SH-SY5Y (cell line): ENCODE measurements at regions not wholly inside any gene's neighbourhood (a gene's known extent, or its start where the extent isn't known, plus 50 kb on each side); places are given as distances from the start of the nearest gene placed in this dataset.

Source experiments
- GATA2 ChIP-seq: IDR thresholded peaks from 2 replicates; pipeline ENCODE4 v1.6.1; 2011; ENCODE audit warnings: mild to moderate bottlenecking, low read depth, low read length
- GATA3 ChIP-seq: IDR thresholded peaks from 2 replicates; pipeline ENCODE4 v1.6.1; 2011; ENCODE audit warnings: low read depth, mild to moderate bottlenecking, low read length, moderate library complexity

GRCh38 chr2:47315475-47315874, 53.6 kb upstream of the EPCAM start:
- no peak for TF ChIP-seq GATA2
- no peak for TF ChIP-seq GATA3

GRCh38 chr2:47313728-47314127, 55.4 kb upstream of the EPCAM start:
- no peak for TF ChIP-seq GATA2
- no peak for TF ChIP-seq GATA3

GRCh38 chr2:47313141-47313691, 55.9 kb upstream of the EPCAM start:
- TF ChIP-seq GATA3 (no peak), GATA2 (no peak)

GRCh38 chr2:47312491-47312850, 56.6 kb upstream of the EPCAM start:
- TF ChIP-seq GATA3 (no peak), GATA2 (no peak)

GRCh38 chr2:47311764-47312490, 57.2 kb upstream of the EPCAM start:
- no peak for TF ChIP-seq GATA3
- no peak for TF ChIP-seq GATA2

GRCh38 chr2:47310801-47311560, 58.1 kb upstream of the EPCAM start:
- TF ChIP-seq GATA2: no peak
- no peak for TF ChIP-seq GATA3

GRCh38 chr2:47309952-47310800, 58.9 kb upstream of the EPCAM start:
- TF ChIP-seq GATA2: no peak
- TF ChIP-seq GATA3: no peak

GRCh38 chr2:47309472-47309951, 59.6 kb upstream of the EPCAM start:
- TF ChIP-seq GATA2 (no peak), GATA3 (no peak)

GRCh38 chr2:47307066-47307465, 62.0 kb upstream of the EPCAM start:
- TF ChIP-seq GATA2 (no peak), GATA3 (no peak)

- TF ChIP-seq GATA3 (no peak), GATA2 (no peak)
Observed at GRCh38 chr2:47304654-47305053, 64.5 kb upstream of the EPCAM start.

GRCh38 chr2:47303341-47304148, 65.6 kb upstream of the EPCAM start:
- TF ChIP-seq GATA3 (no peak), GATA2 (no peak)

- no peak for TF ChIP-seq GATA3
- no peak for TF ChIP-seq GATA2
Observed at GRCh38 chr2:47302308-47302707, 66.8 kb upstream of the EPCAM start.

- TF ChIP-seq GATA3: no peak
- no peak for TF ChIP-seq GATA2
Observed at GRCh38 chr2:47301731-47302130, 67.4 kb upstream of the EPCAM start.

- TF ChIP-seq GATA3 (no peak), GATA2 (no peak)
Observed at GRCh38 chr2:47301277-47301618, 67.9 kb upstream of the EPCAM start.
